ENCODE measurements at regions not wholly inside any gene's neighbourhood (a gene's known extent, or its start where the extent isn't known, plus 50 kb on each side); places are given as distances from the start of the nearest gene placed in this dataset.

GRCh38 chr2:183807870-183808269 lies 683.6 kb downstream of the NUP35 start:
- no peak for TF ChIP-seq CTCF (IDR thresholded peaks at IDR 0.05; ENCODE audit: control insufficient read depth, extremely low read depth, insufficient read depth)
- no peak overlapping the region for H3K4me3 ChIP-seq (ENCODE audit: low read depth, low read length)
- no peak for DNase-seq (ENCODE audit: low read depth)

GRCh38 chr2:183809404-183809803 lies 685.2 kb downstream of the NUP35 start:
- TF ChIP-seq CTCF (IDR thresholded peaks at IDR 0.05; ENCODE audit: control insufficient read depth, extremely low read depth, insufficient read depth) = no peak
- DNase-seq (ENCODE audit: low read depth) = no peak

GRCh38 chr2:183811281-183811680 lies 687.0 kb downstream of the NUP35 start:
- DNase-seq (ENCODE audit: low read depth) = no peak
- no peak overlapping the region for H3K4me3 ChIP-seq (ENCODE audit: low read depth, low read length)
- TF ChIP-seq CTCF (IDR thresholded peaks at IDR 0.05; ENCODE audit: control insufficient read depth, extremely low read depth, insufficient read depth) = no peak

More at GRCh38 chr2:183809404-183809803, 685.2 kb downstream of the NUP35 start:
- no peak overlapping the region for H3K4me3 ChIP-seq (ENCODE audit: low read depth, low read length)

GRCh38 chr2:183812091-183812490 lies 687.8 kb downstream of the NUP35 start:
- TF ChIP-seq CTCF (IDR thresholded peaks at IDR 0.05; ENCODE audit: control insufficient read depth, extremely low read depth, insufficient read depth) = no peak
- no peak for DNase-seq (ENCODE audit: low read depth)

GRCh38 chr2:183825710-183826109 lies 701.5 kb downstream of the NUP35 start:
- DNase-seq (ENCODE audit: low read depth) = no peak
- TF ChIP-seq CTCF (IDR thresholded peaks at IDR 0.05; ENCODE audit: control insufficient read depth, extremely low read depth, insufficient read depth) = no peak
- no peak overlapping the region for H3K4me3 ChIP-seq (ENCODE audit: low read depth, low read length)

More at GRCh38 chr2:183812091-183812490, 687.8 kb downstream of the NUP35 start:
- no peak overlapping the region for H3K4me3 ChIP-seq (ENCODE audit: low read depth, low read length)

GRCh38 chr2:183829931-183830330 lies 705.7 kb downstream of the NUP35 start:
- H3K4me3 ChIP-seq (ENCODE audit: low read depth, low read length) = no peak overlapping the region
- no peak for TF ChIP-seq CTCF (IDR thresholded peaks at IDR 0.05; ENCODE audit: control insufficient read depth, extremely low read depth, insufficient read depth)
- DNase-seq (ENCODE audit: low read depth) = no peak

GRCh38 chr2:183837157-183837556 lies 712.9 kb downstream of the NUP35 start:
- no peak for DNase-seq (ENCODE audit: low read depth)
- H3K4me3 ChIP-seq (ENCODE audit: low read depth, low read length) = no peak overlapping the region
- no peak for TF ChIP-seq CTCF (IDR thresholded peaks at IDR 0.05; ENCODE audit: control insufficient read depth, extremely low read depth, insufficient read depth)

Data from LNCaP clone FGC (cell line).